NCI-H146 treated with DMSO at 0.1 percent for 48 hours (cell line): ENCODE measurements at regions not wholly inside any gene's neighbourhood (a gene's known extent, or its start where the extent isn't known, plus 50 kb on each side); places are given as distances from the start of the nearest gene placed in this dataset.

Source experiments
- DNase-seq: peaks from one replicate; lab custom pipeline; 2025; ENCODE audit not compliant: unreplicated experiment; lab: John Stamatoyannopoulos, UW

DNA sequence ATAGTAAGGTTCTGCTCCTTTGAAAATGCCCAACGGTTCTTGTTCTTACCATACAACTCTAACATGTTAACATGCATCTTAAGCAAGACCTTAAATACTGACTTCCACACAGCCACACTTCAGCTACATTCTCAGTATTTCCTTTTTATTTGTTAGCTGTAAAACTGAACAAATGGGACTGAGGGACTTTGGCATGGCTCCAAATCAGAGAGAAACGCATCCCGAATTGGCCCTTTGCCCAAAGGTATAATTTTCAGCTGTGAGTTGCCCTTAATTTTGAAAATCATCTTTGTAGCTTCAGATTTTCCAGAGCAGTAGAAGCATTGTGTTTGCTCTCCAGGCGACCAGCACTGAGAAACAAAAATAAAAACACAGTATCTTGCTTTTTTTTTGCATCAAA, 56.4 kb downstream of the NEUROD6 start:
- no peak for DNase-seq

DNA sequence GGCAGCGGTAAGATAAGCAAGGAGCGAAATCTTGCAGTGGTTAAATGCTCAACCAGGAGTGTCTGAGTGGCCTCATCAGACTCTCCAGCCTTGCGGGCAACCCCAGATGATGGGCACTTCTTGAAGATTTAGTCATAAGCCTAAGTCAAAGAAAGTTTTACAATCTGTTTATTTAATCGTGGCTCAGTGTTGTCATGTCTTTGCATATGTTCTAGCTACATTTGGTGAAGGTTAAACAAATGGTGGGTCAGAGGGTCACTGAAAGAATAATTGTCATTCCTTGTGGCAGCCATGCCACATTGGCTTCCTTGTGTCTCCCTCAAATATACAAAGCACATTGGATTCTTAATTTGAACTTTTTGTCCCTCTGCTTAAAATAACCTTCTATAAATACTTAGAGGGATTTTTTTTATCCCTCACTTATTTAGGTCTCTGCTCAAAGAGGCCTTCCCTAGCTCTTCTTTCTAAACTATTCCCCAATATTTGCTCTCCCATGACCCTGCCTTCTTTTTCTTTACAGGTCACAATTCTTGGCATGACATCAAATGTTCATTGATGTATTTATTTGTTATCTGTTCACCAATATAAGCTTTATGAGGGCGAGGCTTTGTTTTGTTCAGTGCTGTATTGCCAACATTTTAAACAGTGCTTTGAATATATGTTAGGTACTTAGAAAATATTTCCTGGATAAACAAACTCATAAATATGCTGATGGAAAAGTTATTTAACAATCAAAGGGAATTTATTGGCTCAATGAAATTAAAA, 68.7 kb downstream of the NEUROD6 start:
- no peak for DNase-seq

DNA sequence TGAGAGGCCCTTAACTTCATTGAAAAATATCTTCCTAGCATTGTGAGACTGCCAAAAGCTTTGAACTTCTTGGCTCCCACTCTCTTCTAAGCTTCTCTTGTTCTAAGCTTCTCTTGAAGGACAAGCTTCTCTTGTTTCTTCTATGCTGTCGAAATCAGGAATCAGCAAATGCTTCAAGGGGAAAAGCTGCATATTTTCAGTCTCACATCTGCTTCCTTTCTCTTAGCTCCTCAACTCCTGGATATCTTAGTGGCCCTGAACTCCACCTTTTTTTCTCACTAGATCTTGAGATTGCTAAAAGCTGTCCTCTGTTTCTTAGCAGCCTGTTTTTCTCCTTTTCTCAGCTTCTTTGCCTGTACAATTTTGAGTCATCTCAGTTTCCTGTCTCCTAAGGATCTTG, 73.0 kb downstream of the NEUROD6 start:
- no peak for DNase-seq

DNA sequence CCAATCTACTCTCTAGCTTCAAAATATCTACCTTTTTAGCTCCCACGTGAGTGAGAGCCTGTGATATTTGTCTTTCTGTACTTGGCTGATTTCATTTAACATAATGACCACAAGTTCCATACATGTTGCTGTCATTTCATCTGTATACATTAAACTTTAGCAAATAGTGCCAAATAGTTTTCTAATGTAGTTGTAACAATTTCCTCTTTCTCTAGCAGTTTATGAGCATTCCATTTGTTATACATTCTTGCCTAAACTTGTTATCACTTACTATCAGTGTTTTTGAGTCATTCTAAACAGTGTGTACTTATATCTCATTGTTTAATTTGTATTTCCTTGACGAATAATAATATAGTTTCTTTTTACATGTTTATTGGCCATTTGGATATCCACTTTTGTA, 77.2 kb downstream of the NEUROD6 start:
- DNase-seq, result no peak

DNA sequence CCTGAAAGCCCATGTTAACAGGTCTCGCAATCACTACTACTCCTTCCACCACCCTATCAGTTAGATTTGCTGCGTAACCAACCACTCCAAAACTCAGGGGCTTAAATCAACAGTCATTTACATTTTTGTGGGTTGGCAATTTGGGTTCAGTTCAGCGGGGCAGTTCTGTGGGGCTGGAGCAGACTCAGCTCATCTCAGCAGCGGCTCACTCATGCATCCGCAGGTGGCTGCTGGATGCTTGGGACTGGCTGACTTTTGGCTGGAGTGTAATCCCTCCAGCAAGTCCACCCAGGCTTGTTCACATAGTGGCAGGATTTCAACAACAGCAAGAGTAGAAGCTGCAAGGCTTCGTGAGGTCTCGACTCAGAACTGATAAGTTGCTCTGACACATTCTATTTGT, 79.2 kb downstream of the NEUROD6 start:
- DNase-seq, result no peak

DNA sequence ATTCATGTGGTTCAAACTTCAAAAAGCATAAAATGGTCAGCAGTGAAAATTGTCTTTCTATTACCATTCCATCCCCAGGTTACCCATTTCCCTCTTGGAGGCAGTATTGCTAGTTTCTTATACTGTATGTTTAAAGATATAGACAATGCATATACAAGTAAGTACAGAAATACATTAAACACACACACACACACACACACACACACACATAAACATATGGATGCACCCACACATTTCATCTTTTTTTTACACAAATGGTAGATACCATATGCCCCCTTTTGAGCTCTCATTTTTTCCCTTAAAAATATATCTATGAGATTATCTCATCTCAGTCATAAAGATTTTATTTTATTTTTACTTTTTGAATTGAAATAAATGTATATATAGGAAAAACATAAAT, 79.7 kb downstream of the NEUROD6 start:
- no peak for DNase-seq

DNA sequence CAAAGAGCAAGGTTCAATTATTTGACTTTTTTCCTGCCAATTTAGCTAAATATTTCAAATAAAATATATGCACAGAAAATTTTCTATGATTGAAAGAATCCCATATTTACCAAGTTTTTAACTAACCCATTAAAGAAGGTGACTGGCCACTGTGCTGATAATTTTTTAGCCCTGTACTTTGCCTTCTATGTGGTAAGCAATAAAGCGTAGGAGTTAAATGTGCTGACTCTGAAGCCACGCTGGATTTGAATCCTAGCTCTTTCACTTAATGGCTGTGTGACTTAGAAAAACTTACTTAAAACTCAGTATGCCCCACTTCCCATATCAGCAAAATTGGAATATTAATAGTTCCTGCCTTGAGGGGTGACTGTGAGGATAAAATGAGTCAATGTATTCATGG, 82.1 kb downstream of the NEUROD6 start:
- DNase-seq, result no peak

DNA sequence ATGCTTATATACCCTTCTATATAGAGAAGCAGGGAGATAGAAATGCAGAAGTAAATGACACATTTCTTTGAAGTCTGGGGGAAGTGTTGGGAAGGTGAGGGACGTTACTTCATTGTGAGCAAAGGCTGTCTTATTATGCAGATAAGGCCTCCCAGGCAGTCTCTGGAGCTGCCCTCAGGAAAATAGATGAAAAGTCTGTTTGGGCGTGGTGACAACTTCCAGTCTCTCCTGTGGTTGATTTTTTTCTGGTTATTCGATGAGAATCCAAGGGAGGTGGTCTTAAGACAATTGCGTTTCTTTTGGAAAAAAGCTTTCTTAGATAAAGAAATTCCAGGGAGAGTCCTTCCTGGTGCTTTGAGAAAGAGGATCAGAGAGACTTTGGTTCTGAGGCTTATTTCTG, 84.0 kb downstream of the NEUROD6 start:
- no peak for DNase-seq

DNA sequence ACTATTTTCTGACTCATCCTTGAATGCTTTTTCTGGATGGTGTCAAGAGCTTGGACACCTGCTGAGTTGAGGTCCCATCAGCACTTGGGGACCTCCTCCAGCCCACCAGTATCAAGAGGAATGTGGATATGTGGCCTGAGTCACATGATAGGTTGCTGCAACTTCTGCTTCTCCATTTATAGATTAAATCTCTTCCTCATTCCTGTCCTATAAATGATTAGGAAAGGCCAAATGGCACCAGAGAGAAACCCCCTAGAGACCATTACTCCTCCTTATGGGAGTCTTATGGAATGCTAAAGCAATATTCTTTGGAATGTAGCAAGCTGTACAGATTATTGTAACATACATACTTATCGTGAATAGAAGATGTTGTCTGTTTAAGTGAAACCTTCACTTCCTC, 85.6 kb downstream of the NEUROD6 start:
- DNase-seq, result no peak

DNA sequence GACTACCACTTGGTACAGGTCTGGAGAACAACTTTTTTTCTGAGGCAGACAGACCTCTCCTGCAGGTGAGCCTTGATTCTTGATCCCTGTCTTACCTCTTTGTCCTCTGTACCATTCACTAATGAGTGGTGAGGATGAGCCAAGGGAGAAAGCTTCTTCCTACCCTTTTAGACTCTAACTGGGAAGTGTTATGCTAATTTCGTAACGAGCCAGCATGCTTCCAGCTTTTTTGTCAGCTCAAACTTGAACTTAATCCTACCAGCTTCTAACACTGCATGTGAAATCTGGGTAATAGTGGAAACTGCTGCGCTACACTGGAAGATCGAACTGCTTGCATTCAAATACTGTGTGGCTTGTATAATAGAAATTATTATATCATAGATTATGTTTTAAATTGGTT, 87.0 kb downstream of the NEUROD6 start:
- no peak for DNase-seq

DNA sequence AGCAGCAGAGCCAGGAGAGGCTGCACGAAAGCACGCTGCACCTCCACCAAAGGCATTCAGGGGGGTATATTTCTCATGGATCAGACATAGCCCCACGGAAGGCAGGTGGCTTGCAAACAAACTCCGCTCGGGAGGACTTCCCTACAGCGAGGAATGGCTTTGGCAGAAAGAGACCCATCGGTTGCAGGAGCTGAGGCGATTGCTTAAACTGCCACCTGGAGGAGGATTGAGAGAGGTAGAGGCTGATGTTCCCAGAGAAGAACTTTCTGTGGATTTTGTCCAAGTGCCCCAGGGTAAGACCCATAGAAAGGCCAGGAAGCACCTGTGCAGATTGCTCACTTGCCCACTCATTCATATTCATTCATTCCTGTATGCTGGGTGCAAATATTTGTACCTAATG, 89.1 kb downstream of the NEUROD6 start:
- no peak for DNase-seq

DNA sequence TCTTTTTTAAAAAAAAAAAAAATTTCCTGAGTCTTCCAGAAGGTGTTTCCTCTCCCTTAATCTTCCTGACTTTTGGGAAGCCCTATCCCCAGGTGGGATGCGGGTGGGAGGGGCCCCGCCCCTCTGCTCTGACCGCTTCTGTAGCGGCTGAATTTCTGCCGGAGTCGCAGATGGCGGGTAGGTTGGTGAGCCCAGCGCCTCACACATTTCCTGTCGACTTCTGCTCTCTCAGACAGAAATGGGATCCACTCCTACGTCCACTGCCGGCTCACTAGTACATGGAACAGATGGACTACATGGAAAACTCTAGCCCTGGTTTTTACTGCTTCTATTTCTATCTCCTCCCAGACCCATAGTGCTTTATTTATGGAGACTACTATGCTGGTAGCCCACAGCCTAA, 90.9 kb downstream of the NEUROD6 start:
- no peak for DNase-seq

DNA sequence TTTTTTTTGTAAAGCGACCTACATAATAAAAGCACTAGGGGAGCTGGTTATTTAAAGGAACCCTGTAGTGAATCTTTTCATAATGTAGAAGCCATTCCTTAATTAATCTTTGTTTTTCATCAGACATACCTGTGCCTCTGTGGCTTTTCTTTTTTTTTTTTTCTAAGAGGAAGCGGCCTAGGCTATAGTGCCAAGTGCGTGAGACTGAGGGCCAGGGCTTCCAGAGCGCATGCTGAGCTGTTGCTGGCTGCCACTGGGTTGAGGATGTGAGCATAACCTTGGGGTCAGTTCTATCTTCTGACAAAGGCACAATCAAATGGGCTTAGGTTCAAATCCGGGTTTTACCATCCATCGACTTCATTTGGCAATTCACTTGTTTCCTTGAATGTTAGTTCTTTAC, 103.7 kb downstream of the NEUROD6 start:
- no peak for DNase-seq

DNA sequence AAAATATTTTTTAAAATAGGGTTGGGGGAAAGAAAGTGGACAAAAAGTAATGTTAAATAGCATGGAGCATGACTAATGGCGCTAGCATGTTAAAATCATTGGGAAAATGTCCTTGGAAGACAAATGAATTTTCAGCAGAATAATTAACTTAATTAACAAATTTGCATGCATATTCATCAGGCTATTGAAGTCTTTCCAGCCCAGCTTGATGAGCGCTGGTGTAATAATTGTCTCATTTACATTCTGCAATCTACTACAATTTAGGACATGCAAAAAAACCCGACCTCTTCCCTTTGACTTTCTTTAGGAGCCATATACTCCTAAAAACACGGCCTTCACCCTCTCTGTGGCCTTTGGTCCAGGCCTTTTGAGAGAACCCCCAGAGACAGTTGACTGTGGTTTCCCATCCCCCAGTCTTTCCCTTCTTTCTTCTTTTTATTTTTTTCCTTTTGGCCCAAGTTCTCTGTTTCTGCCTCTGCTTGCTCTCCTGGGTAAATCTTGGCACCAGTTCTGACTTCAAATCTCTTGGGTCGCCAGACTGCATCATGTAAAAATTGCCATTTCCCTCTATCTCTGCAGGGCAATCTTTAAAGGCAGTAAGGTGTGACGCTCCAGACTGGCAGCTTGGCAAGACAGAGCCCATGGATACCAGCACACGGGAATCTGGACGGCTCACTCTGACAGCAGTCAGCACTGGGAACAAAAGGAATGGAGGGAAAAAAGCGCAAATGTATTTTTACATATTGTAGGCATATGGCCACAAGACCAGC, 105.5 kb downstream of the NEUROD6 start:
- DNase-seq, result no peak

DNA sequence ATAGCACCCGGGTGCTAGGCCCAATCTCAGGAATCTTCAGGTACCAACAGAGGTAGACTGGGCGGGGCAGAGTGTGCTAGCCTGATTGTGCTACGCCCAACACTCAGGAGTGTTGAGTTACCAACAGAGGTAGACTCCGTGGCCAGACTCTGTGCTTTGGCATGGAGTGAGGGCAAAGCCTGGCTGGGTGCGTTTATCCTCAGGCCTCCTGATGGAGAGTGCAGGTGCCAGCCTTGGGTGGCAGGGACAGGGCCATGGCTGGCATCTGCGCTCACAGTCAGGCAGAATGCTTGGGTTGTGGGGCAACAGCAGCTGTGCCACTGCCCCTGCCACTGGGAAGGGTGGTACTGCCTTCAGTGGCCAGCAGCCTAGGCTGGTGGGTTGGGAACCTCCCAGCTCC, 111.6 kb downstream of the NEUROD6 start:
- no peak for DNase-seq

DNA sequence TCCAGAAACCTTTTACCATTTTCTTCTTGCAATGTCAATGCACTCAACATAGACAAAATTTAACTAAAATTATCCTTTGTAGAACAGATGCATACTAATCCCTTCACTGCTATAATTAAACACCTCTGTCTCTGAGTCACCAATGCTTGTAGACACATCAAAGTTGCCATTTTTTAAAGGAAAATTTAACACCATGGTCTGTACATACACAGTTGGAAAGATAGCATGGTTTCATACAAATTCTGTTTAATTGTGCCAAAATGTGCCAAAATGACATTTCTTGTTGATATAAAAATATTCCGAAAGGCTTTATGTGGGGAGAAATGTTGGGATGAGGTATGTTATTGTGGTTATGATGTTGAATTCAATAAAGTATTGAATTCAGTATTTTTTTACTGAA, 125.8 kb downstream of the NEUROD6 start:
- no peak for DNase-seq

DNA sequence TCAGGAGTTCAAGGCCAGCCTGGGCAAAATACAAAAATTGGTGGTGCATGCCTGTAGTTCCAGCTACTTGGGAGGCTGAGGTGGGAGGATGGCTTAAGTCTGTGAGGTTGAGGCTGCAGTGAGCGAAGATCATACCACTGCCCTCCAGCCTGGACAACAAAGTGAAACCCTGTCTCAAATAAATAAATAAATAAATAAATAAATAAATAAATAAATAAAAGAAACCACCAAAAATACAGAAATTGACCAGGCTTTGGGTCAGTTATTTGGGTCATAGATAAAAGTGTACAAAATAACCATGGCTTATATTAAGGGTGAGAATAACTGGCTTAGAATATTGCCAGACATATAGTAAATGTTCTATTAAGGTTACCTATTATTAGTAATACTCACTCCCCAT, 129.2 kb downstream of the NEUROD6 start:
- DNase-seq, result no peak

DNA sequence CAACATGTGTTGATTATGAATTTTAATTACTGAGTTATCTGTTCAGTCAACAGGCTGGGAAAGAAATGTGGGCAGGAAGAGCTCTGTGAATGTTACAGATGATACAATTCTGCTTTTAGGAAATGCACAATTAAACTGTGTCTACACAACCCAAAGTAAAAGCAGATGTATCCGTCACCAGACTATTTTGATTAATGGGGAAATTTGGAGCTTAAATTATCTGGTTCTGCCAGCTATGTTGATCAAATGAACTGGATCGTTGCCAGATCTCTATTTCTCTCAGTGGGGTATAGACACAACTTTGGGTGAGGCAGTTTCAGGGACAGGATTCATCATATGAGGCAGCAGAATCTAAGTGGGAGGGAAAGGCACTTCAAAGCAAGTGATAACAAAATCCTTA, 136.5 kb downstream of the NEUROD6 start:
- DNase-seq, result no peak

DNA sequence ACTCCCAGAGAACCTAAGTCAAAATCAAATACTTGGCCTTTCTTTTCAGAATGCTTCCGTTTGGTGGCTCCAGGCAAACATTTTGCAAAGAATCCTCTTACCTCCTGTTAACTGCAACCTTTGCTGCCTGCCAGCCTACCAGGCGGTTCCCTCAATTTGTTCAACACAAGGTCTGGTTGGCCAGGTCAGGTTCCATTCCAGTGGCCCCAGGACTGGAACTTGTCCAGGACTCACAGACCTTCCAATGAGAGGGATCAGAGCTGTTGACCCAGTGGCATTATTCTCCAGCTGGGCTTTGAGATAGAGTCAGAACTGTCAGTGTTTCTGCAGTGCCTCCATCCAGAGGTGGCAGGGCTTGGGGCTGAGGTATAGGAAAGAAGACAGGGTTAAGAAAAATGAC, 137.0 kb downstream of the NEUROD6 start:
- DNase-seq, result no peak

DNA sequence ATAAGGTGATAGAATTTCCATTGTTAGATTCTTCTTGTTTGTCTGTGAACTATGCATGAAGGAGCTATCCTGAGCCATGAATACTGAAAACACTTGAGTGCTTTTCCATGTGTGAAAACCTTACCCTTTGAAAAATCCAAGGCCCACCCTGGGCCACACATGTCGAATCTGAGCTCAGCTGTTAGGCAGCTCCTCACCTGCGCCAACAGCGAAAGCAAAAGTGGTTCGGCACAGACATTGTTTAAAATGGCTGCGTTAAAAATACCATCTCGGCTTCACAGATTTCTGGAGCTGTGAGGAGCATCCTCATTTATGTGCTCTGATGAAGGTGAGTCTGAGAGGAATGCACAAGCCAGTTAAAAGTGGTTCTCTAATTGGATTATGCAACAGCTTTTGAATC, 137.7 kb downstream of the NEUROD6 start:
- no peak for DNase-seq

DNA sequence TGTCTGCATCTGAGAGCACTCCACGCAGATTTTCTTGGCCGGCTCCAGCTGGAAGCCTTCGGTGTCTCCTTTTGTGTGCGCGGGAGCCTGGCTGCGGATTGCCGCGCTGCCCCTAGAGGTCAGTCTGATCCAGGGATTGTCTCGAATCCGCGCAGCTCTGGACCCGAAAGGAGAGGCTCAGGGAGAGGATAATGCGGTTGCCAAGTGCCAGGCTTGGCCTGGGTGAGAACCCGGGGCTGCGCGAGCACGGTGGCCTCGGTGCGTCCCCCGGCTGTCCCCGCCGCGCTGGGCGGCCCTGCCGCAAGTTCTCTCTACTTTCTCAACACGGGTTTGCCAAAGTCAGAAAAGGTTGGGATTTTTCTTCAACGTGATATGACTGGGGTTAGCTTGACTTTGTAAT, 140.9 kb downstream of the ADCYAP1R1 start:
- DNase-seq, result peak; percentile 4

DNA sequence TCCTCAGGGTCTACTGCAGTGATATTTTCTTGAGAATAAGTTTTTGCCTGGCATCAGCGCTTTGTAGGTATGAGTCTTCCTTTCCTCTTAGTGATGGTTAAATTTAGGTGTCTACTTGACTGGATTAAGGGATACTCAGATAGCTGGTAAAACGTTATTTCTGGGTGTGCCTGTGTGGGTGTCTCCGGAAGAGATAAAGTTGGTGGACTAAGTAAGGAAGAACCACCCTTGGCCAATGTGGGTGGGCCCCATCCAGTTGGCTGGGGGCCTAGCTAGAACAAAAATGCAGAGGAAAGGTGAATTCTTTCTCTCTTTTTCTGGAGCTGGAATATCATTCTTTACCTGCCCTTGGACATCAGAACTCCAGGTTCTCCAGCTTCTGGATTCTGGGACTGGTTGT, 138.8 kb downstream of the ADCYAP1R1 start:
- no peak for DNase-seq

DNA sequence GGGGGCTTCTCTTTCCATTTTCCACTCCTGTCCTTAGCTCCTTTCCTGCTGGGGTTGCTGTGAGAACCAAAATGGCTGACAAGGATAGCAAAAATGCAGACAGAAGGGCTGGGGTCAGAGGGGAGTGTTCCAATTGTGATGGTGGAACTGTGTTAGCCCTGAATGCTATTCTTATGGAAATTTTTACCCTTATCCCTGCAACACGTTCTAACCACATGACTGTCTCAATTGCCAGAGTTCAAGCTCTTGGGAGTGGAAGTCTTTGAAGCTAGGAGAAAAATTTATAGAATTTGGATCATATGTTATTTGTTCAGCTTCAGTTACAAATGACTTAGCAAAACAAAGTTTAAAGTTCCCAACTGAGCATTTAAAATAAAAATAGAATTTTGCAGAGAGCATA, 134.1 kb downstream of the ADCYAP1R1 start:
- DNase-seq, result no peak
